CD14-positive monocyte (primary cell): ENCODE measurements at regions not wholly inside any gene's neighbourhood (a gene's known extent, or its start where the extent isn't known, plus 50 kb on each side); places are given as distances from the start of the nearest gene placed in this dataset.

ENCODE experiments used
- DNase-seq, 3 donors: peaks; one replicate each; pipeline ENCODE4 v3.0.0-alpha.2; 2011 to 2022
- H2AFZ ChIP-seq: 2 replicates; pipeline ENCODE4 v1.6.0; 2012; ENCODE audit warnings: mild to moderate bottlenecking, low read depth, low read length, inconsistent platforms; ENCODE audit not compliant: insufficient read depth, poor library complexity, severe bottlenecking
- H3K27ac ChIP-seq, 2 donors: 1 replicate in 1 of 2; 2 replicates in 1 of 2; pipeline ENCODE4 v1.5.1; 2012 to 2013; ENCODE audit warnings: low read length in 2 of 2, control low read depth in 1 of 2, inconsistent platforms in 1 of 2, low read depth in 1 of 2, mild to moderate bottlenecking in 1 of 2
- H3K27me3 ChIP-seq, 2 donors: one replicate each; pipeline versions ENCODE4 v1.6.0 to v1.6.1; 2011 to 2013; ENCODE audit warnings: low read length in 2 of 2; ENCODE audit not compliant: control insufficient read depth in 2 of 2, insufficient read depth in 2 of 2
- H3K36me3 ChIP-seq, 2 donors: replicated peaks in 1 of 2; 1 replicate in 1 of 2; 2 replicates in 1 of 2; pipeline versions ENCODE4 v1.5.1 to v1.6.1; 2012 to 2013; ENCODE audit warnings: low read length in 2 of 2, control low read depth in 1 of 2, inconsistent platforms in 1 of 2, mild to moderate bottlenecking in 1 of 2; ENCODE audit not compliant: insufficient read depth in 2 of 2, control insufficient read depth in 1 of 2
- H3K4me1 ChIP-seq, 2 donors: 1 replicate in 1 of 2; 2 replicates in 1 of 2; pipeline versions ENCODE4 v1.5.1 to v1.6.1; 2012 to 2013; ENCODE audit warnings: low read length in 2 of 2, control low read depth in 1 of 2, inconsistent platforms in 1 of 2, mild to moderate bottlenecking in 1 of 2, moderate library complexity in 1 of 2; ENCODE audit not compliant: insufficient read depth in 2 of 2, control insufficient read depth in 1 of 2
- H3K4me2 ChIP-seq: replicated peaks from 2 replicates; pipeline ENCODE3; 2012; ENCODE audit warnings: low read length, moderate library complexity, mild to moderate bottlenecking; ENCODE audit not compliant: poor library complexity, severe bottlenecking; ENCODE audit errors: extremely low read depth
- H3K4me3 ChIP-seq, 3 experiments: fragments of 200-600 bp in 1 of 3; sonication (generic) in 1 of 3; replicated peaks in 1 of 3; 1 replicate in 2 of 3; 2 replicates in 1 of 3; pipeline ENCODE4 v1.5.1; 2011 to 2013; ENCODE audit warnings: low read length in 3 of 3, mild to moderate bottlenecking in 3 of 3, control low read depth in 2 of 3, low read depth in 2 of 3, inconsistent platforms in 1 of 3, moderate library complexity in 1 of 3
- H3K79me2 ChIP-seq: 2 replicates; pipeline ENCODE4 v1.6.0; 2012; ENCODE audit warnings: mild to moderate bottlenecking, control low read depth, inconsistent platforms, low read length, moderate library complexity; ENCODE audit not compliant: insufficient read depth
- H3K9ac ChIP-seq: 2 replicates; pipeline ENCODE4 v1.6.0; 2017; ENCODE audit warnings: low read length, mild to moderate bottlenecking; ENCODE audit not compliant: insufficient read depth, poor library complexity, severe bottlenecking
- H3K9me3 ChIP-seq, 2 donors: replicated peaks in 1 of 2; 1 replicate in 1 of 2; 2 replicates in 1 of 2; pipeline versions ENCODE4 v1.5.1 to v1.6.1; 2012 to 2013; ENCODE audit warnings: low read length in 2 of 2, control low read depth in 1 of 2; ENCODE audit not compliant: control insufficient read depth in 1 of 2, insufficient read depth in 1 of 2
- H4K20me1 ChIP-seq: 2 replicates; pipeline ENCODE4 v1.6.0; 2012; ENCODE audit warnings: mild to moderate bottlenecking, low read length, control low read depth, moderate library complexity; ENCODE audit not compliant: insufficient read depth
- H3K27ac Mint-ChIP-seq, 7 donors: one replicate each; pipeline ENCODE4 v1.8.0; 2020; ENCODE audit warnings: mild to moderate bottlenecking in 7 of 7, mixed read lengths in 7 of 7, moderate library complexity in 6 of 7, inconsistent platforms in 2 of 7
- H3K27me3 Mint-ChIP-seq, 3 donors: one replicate each; pipeline ENCODE4 v1.8.0; 2021 to 2022; ENCODE audit warnings: low read depth in 3 of 3, mild to moderate bottlenecking in 3 of 3, mixed read lengths in 3 of 3, moderate library complexity in 3 of 3, inconsistent platforms in 1 of 3
- H3K36me3 Mint-ChIP-seq, 2 donors: one replicate each; pipeline ENCODE4 v1.8.0; 2020; ENCODE audit warnings: mixed read lengths in 2 of 2, inconsistent platforms in 1 of 2, mild to moderate bottlenecking in 1 of 2
- H3K4me1 Mint-ChIP-seq: one replicate; pipeline ENCODE4 v1.8.0; 2020; ENCODE audit warnings: mild to moderate bottlenecking, mixed read lengths
- H3K4me3 Mint-ChIP-seq, 2 donors: one replicate each; pipeline ENCODE4 v1.8.0; 2020; ENCODE audit warnings: mild to moderate bottlenecking in 2 of 2, mixed read lengths in 2 of 2, moderate library complexity in 1 of 2
- H3K9me3 Mint-ChIP-seq, 7 donors: one replicate each; pipeline ENCODE4 v1.8.0; 2020 to 2022; ENCODE audit warnings: mixed read lengths in 7 of 7, mild to moderate bottlenecking in 6 of 7, moderate library complexity in 6 of 7, inconsistent platforms in 2 of 7
- CTCF ChIP-seq: fragments of 200-600 bp; IDR thresholded peaks from one replicate; pipeline ENCODE4 v1.8.0; 2022; ENCODE audit warnings: antibody characterized with exemption, mild to moderate bottlenecking
- WGBS: methylation state at CpG from one replicate; pipeline ENCODE4 v1.1.5; 2013; ENCODE audit warnings: missing lambda C conversion rate; ENCODE audit not compliant: insufficient coverage; 5-methylcytosine and 5-hydroxymethylcytosine counted together
- intact Hi-C, 2 donors: fragments of 100-400 bp; cut with micrococcal nuclease; formaldehyde crosslinking; loops; one replicate each; pipeline versions ENCODE4 v1.15.0 to v1.15.1; 2023

- DNase-seq, result no peak
- H4K20me1 ChIP-seq, result no peaks in the 10 kb centered on the region
- Mint-ChIP-seq H3K4me3 (no peak overlapping the region), H3K9me3 (no peaks in the 10 kb centered on the region), H3K27me3 (peaks cover 14 to 21% (median 16%) of the 10 kb centered on the region in 3 donors), H3K36me3 (no peaks in the 10 kb centered on the region), H3K4me1 (no peaks in the 10 kb centered on the region), H3K27ac (no peak overlapping the region)
- intact Hi-C loops, result no loop called here
- H3K4me2 ChIP-seq, result no peak overlapping the region
- H3K79me2 ChIP-seq, result no peaks in the 10 kb centered on the region
- WGBS, result no CpG with 5 or more reads among the region's 2 CpGs
- TF ChIP-seq CTCF, result no peak
- H3K4me1 ChIP-seq, result no peaks in the 10 kb centered on the region
- no peaks in the 10 kb centered on the region for H3K36me3 ChIP-seq
- peaks cover 0 to 10% of the 10 kb centered on the region in 2 donors for H3K27me3 ChIP-seq
- no peaks in the 10 kb centered on the region for H3K9me3 ChIP-seq
- no peak overlapping the region for H3K4me3 ChIP-seq
- no peak overlapping the region for H3K27ac ChIP-seq
- H3K9ac ChIP-seq, result no peak overlapping the region
- H2AFZ ChIP-seq, result no peak overlapping the region
These were observed 87.0 kb downstream of the EFNB1 start for GRCh38 chrX:68915778-68916177.

- H3K27me3 Mint-ChIP-seq, result peaks cover 12 to 21% (median 16%) of the 10 kb centered on the region in 3 donors
- no peak for TF ChIP-seq CTCF
These were observed 85.7 kb downstream of the EFNB1 start for GRCh38 chrX:68914479-68914946.

More at GRCh38 chrX:68914479-68914946, 85.7 kb downstream of the EFNB1 start:
- intact Hi-C loops, result no loop called here
- Histone ChIP-seq H3K27me3 (peaks cover 0 to 10% of the 10 kb centered on the region in 2 donors), H3K4me3 (no peak overlapping the region), H4K20me1 (no peaks in the 10 kb centered on the region), H3K9ac (no peak overlapping the region), H2AFZ (no peak overlapping the region), H3K4me1 (no peaks in the 10 kb centered on the region), H3K79me2 (no peaks in the 10 kb centered on the region), H3K4me2 (no peak overlapping the region), H3K36me3 (no peaks in the 10 kb centered on the region), H3K9me3 (no peaks in the 10 kb centered on the region), H3K27ac (no peak overlapping the region)
- Mint-ChIP-seq H3K4me1 (no peaks in the 10 kb centered on the region), H3K27ac (no peak overlapping the region), H3K36me3 (no peaks in the 10 kb centered on the region), H3K9me3 (no peaks in the 10 kb centered on the region), H3K4me3 (no peak overlapping the region)
- 100% methylated on average over 3 of the region's 8 CpGs for WGBS
- no peak for DNase-seq
